Right lung (tissue), 2 donors: ENCODE measurements at regions not wholly inside any gene's neighbourhood (a gene's known extent, or its start where the extent isn't known, plus 50 kb on each side); places are given as distances from the start of the nearest gene placed in this dataset.
"Not testable (repeated sequence)": the region's sequence is repeated elsewhere in the genome, so short reads cannot be mapped to it uniquely, and the experiment has no call there.

Experiments used
- DNase-seq, 2 donors: peaks; one replicate each; pipeline ENCODE4 v3.0.0-alpha.2; 2013

GRCh38 chr4:115648786-115649185, 535.4 kb upstream of the NDST4 start:
- no peak for DNase-seq

- no peak for DNase-seq
Observed at GRCh38 chr4:115629270-115629669, 515.9 kb upstream of the NDST4 start.

- no peak for DNase-seq
Observed at GRCh38 chr4:115609631-115610030, 496.2 kb upstream of the NDST4 start.

DNA sequence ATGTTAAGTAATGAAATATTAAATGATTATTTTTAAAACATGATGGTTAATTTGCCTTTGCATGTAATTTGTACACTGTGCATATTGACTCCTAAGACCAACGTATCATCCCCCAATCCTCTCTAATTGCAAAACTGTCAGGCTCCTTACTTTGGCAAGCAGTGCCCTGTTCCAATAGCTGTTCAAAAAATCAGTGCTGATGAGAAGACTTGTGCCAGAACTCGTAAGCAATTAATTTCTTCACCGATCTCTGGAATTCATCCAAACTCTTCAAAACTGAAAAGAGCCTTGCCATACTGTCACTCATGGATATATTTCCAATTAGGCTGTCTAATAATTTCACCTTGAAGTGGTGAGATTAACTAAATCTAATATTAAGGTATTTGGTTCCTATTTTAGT, 493.9 kb upstream of the NDST4 start:
- no peak for DNase-seq

- DNase-seq = no peak
Observed at GRCh38 chr4:115596265-115597001, 483.0 kb upstream of the NDST4 start.

DNA sequence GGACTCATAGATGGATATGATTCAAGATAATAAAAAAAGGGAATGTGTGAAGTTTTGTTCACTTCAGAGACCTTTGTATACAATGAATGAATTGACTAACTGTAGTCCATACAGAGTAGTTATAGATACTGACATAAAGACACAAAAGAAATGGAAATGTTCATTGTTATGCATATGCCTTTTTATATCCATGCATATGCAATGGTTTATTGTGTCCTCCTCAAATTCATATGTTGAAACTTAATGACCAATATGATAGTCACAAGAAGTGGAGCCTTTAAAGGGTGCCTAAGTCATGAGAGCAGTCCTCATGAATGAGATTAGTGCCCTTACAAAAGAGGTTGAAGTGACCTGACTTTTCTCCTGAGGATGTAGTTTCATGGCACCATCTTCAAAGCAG, 467.5 kb upstream of the NDST4 start:
- DNase-seq = no peak

DNA sequence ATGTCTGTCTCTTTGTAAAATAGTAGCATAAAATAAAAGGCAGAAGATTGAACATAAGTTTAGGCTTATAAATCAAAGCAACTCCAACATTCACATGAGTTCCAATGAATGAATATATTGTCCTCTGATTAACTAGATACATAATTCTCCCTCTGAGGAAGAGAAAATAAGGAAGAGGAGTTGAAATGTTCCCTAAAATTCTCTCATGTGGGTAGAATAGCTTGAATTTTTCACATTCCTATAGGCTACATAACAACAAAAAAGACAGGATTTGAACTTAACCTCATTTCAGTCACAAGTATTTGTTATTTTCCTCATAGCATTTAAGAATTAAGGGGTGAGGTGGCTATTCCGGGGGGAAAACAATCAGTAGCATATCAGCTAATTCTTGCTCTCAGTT, 462.4 kb upstream of the NDST4 start:
- DNase-seq = no peak

DNA sequence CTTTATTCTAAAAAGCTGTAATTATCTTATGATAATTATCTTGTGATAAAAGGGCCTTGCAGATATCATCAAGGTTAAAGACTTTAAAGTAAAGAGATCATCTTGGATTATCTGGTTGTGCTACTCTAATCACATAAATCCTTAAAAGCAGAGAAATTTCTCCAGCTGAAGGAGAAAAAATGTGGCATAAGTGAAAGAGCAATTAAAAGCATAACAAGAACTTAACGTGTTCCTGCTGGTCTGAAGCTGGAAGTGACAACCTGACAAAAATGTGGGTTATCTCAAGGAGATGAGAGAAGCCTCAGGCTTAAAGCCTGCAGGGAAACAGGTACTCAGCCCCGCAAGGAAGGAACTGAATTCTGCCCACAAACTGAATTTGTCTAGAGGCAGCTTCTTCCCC, 449.1 kb upstream of the NDST4 start:
- DNase-seq = no peak

- no peak for DNase-seq
Observed at GRCh38 chr4:115548123-115548522, 434.7 kb upstream of the NDST4 start.

DNA sequence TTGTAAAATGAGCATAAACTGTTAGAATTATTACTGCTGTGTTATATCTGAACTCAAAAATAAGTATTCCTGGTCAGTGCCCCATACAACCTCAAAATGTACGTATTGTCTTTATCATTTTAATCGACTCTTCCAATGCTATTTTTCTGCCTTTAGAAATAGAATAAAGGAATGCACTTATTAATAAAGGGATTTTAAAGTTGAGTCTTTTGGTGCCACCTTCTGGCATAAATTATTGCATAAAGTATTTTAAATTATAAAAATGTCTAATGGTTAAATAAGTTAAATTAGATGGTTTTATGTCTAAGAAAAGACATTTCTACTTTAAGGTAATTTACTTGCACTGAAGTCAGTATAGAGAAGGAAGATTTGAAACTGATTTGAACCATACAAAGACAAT, 424.0 kb upstream of the NDST4 start:
- peak in 1 of 2 donors; percentile 1 for DNase-seq

DNA sequence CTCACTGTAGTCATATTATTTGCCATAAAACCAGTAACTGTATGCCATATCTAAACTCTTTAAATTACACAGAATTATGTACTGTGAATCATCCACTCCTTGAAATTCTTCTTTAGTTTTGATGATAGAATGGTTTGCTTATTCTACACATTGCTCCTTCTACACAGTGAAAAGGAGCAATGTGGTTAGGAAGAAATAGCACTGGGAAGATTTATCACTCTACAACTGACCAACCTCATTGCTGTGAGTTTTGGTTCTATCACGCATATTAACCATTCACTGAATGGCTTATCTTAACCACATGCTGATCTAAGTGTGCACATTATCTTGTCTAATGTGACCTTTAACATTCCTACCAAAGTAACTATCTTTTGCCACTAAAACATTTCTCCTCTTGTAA, 415.7 kb upstream of the NDST4 start:
- no peak for DNase-seq

GRCh38 chr4:115519476-115519875, 406.1 kb upstream of the NDST4 start:
- not testable (repeated sequence) for DNase-seq

- DNase-seq = no peak
Observed at GRCh38 chr4:115515772-115516171, 402.4 kb upstream of the NDST4 start.

DNA sequence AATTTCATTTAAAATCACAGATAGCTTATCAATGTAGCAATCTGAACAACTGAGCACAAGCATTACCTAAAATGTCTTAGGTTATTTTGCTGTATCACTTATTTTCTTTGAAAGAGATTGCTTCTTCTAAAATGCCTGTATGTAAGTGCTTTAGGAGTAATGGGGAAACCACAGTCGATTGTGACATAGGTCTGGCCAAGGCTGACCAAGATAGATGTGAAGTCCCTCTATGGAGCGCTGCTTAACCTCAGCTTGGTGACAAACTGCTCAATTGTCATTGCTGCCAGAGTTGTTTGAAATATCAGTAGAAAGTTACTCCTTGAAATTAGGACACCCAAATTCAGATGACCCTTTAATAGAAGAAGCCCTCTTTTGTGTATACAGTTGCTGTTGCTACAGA, 401.9 kb upstream of the NDST4 start:
- DNase-seq = no peak

DNA sequence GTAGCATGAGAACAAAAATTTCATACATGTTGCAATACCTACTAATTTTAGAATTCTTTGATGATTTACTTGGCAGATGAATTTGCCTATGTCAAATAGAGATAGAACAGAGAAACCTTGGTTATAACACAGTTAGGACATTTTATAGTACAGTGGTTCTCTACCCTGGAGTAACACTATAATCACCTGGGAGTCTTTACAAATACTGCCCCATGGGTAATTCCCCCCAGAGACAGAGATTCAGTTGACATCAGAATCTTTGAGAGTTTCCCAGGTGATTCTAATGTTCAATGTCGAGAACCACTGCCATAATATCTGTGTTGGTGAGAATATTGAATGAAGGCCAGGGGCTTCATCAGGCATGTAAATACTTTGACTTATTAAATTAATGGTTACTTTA, 401.3 kb upstream of the NDST4 start:
- DNase-seq = no peak

DNA sequence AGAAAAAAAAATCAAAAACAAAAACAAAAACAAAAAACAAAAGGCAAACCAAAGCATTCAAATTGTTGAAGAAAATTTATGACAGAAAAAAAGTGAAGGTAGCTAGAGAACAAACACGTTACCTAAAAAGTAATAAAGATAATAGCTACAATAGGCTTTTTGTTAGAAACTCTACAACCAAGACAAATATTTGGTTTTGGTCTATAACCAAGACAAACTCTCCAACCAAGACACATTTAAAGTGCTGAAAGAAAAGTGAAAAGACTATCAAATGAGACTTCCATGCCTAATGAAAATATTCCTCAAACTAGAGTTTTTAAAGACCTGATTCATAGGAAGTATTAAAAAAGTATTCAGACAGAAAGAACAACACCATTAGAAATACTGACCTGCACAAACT, 391.9 kb upstream of the NDST4 start:
- no peak for DNase-seq

DNA sequence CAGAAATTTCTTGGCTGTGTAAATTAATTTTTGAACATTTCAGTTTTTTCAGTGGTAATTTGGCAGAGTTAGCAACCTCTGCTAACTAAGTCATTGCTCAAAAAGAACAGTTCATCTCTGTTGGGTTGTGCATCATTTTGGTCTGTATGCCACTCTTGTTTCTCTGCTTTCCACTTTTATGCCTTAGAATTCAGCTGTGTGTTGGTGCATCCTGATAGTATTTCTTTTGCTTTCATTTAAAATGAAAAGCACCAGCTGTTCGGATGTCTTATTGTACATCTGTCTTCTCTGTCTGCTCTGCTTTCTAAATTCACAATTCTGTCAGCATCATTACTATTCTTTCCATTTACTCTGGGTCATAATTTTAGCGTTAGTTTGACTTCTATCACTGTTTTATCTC, 388.2 kb upstream of the NDST4 start:
- DNase-seq = no peak

DNA sequence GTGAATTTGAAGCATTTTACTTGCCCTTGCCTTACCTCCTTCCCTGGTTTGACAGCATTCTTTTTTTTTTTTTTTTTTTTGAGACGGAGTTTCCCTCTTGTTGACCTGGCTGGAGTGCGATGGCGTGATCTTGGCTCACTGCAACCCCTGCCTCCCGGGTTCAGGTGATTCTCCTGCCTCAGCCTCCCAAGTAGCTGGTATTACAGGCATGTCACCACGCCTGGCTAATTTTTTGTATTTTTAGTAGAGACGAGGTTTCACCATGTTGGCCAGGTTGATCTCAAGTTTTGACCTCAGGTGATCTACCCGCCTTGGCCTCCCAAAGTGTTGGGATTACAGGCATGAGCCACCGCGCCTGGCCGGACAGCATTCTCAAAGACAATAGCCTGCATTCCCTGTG, 380.4 kb upstream of the NDST4 start:
- DNase-seq = not testable (repeated sequence)

- DNase-seq = no peak
Observed at GRCh38 chr4:115491686-115492085, 378.3 kb upstream of the NDST4 start.

DNA sequence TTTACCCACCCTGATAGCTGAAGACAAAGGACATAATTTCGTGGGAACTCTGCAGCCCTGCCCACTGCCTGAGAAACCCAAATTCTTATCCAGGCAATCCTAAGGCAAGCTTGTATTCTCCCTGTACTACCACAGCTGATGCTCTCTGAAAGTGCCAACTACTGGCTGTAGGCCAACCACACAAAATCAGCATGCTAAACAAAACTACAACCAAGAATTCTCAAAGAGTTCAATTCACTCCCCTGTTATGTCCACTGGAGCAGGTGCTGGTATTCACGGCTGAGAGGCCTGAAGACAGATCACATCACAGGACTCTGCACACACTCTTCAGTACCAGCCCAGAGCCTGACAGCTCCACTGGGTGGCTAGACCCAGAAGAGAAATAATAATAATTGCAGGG, 375.9 kb upstream of the NDST4 start:
- DNase-seq = no peak

DNA sequence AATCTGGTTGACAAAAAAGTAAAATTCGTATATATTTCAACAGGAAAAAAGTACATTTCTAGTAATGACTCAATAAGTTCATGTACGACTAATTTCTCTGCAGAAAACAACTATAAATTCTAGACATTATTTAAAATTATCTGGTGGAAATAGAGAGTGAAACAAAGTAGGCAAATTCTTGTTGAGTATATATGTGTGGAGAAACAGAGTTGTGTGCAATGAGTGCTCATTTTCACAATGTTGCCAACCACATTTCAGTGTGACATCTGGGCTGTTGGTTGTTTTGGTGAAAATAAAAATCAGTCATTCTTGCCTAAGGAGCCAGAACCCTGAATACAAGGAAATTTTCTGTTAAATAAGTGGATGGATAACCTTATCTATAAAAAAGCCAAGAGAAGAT, 372.0 kb upstream of the NDST4 start:
- DNase-seq = no peak

- no peak for DNase-seq
Observed at GRCh38 chr4:115484479-115484878, 371.1 kb upstream of the NDST4 start.

DNA sequence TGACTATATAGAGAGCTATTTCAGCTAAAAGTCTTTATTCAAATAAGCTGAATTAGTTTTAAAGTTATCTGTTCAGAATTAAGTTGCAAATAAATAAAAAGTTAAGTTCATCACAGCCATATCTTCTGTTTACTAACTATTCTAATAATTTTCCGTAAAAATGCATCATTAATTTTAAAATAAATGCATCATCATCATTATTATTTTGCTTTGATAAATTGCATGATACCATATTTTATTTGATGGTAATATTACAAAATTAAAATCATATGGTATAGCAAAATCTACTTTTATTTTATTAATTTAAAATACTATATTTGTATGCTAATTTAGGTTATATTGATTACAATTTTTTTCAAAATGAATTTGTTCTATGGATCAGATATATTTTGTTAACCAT, 357.3 kb upstream of the NDST4 start:
- DNase-seq = no peak

DNA sequence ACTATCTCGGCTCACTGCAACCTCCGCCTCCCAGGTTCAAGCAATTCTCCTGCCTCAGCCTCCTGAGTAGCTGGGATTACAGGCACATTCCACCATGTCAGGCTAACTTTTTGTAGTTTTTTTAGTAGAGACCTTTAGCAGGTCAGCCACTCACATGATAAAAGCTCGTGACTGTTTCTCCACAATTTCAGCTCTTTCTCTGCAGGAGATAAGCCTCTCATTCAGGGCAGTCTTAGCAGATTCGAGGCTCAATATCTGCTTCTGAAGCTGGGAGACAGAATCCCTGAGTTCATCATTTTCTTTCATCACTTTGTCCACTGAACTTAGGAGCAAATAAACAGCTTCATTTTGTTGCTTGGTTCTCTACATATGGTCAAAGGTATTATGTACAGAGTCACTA, 345.9 kb upstream of the NDST4 start:
- not testable (repeated sequence) for DNase-seq

DNA sequence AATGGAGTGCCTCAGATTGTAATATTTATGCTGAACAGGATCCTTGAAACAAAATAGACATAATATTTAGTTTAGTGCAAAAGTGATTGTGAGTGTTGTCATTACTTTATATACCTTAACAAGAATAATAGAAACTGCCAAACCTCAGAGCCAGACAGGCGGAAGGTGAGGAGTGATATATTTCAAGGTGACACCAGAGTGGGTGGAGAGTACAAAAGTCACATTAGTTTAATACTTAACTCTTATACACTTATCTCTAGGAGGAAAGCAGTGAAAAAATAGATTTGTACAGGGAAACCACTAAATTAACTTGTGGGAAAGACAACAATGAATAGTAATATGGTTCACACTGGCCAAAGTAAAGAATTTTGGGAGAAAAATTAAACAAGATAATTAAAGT, 342.8 kb upstream of the NDST4 start:
- no peak for DNase-seq
